HK-2 (cell line): ENCODE measurements at regions not wholly inside any gene's neighbourhood (a gene's known extent, or its start where the extent isn't known, plus 50 kb on each side); places are given as distances from the start of the nearest gene placed in this dataset.
A peak's percentile ranks its signal among the peaks of the same experiment; 100 is the strongest.
"Not testable (repeated sequence)": the region's sequence is repeated elsewhere in the genome, so short reads cannot be mapped to it uniquely, and the experiment has no call there.

Source experiments
- DNase-seq: peaks from one replicate; pipeline ENCODE4 v3.0.0-alpha.2; 2018; ENCODE audit not compliant: unreplicated experiment

DNA sequence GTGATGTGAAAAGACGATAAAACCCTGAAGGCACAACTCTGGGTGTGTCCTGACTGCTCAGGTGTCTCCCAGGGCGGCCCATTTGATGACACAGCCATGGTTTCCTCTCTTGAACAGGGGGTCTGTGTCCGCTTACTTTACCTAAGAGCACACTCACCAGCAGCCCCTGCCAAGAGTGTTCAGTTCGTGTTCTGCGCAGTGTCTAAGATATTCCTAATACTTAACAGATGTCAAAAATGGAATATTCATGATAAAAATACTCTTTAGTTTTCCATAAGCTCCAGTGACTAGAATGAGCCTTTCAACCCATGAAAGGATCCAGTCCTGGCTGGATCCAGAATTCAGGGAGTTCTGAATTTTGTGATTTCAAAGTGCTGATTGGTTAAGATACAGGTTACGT is 492.4 kb downstream of the TNS3 start:
- no peak for DNase-seq

DNA sequence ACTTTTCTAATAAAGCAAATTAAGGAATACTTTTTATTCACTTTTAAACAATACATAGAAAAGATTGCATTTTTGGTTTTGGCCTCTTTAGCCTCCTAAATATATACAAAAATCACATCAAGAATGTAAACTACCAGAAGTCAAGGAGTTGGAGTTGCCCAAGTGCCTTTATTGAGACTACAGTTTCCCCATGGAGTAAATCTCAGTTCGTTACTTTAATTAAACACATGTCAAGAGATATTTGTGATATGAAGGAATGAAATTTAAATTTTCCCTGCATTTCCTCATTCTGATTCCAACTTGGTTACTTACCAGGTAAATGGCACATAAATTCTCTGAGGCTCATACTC is 492.9 kb downstream of the TNS3 start:
- DNase-seq = no peak

DNA sequence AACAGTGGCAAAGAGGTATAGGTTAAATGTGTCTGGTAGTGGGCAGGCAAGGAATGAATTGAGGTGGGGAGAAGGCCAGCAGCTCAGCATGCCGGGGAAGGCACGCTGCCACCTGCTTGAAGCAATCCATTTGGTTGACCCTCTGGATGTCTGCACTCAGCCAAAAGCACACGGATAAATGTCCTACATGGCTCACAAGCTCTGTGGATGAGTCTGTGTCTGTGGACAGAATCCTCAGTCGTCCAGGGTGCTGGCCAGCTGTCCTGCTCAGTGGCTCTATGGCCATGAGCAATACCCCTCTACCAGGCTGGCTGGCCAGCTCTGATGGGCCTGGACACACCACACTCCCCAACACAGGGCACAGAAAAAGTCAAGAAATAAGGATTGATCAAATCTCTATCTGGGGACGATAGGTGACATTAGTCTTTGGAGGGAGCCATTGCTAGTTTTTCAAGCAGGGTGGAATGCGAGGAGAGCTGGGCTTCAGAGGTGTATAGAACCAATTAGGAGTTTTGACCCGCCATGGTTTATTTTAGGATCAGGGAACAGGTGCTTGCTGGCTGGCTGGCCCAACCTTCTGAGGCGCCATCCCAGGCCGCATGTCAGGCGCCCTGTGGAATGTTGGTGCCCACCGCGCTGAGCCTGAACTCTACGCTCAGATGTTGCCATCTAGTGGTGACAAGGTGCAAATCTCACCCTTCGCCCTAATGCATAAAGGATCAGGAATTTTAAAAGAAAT is 493.4 kb downstream of the TNS3 start:
- peak; percentile 58 for DNase-seq

DNA sequence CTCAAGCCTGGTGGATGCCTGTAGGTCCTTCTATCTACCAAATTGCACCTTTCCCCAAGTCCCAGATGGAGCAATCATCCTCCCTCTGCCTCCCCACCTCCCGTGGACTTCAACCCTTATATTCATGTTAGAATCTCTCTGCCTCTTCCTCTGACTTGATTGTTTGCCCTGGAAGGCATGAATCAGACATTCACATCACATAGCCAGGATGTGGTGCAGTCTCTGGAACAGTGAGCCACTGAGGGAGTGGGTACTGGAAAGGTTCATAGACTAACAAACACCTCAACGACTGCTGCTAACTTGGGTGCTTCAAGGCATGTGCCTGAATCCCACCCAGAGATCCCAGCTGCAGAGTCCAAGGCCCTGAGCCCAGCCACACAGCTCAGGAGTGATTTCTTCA is 494.0 kb downstream of the TNS3 start:
- peak; percentile 21 for DNase-seq

DNA sequence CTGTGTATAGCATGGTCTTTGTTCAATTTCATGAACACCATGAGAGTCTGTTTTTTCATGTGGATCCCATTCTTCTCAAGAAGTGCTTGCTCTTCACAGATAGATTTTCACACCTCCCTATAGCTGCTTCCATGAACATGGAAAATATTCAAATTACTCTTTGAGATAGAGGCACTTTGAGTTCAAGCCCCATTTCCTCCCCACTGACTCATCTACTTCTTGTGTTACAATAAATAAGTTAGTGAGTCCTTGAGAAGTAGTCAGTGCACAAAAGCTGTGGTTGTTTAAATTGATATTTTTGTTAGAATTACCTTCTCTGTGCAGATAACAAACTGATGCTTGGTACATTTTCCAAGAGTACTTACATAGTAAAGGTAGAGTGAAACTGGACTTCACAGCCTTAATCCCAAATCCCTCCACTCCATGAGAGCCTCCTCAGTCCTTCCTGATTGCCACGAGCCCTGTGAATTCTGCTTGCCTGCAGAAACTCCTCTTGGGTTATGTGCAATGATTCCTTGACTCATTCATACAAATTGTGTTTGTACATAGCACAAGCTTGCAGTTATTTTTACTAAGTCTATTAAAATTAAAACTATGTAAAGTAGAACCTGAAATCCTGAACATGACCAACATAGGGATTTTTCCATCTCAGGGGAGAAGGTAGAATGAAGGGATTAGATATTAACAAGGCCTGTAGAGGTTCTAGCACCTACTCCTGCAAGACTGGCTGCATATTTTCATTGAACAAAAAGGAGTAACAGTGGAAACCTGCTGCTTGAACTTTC is 496.2 kb downstream of the TNS3 start:
- no peak for DNase-seq

DNA sequence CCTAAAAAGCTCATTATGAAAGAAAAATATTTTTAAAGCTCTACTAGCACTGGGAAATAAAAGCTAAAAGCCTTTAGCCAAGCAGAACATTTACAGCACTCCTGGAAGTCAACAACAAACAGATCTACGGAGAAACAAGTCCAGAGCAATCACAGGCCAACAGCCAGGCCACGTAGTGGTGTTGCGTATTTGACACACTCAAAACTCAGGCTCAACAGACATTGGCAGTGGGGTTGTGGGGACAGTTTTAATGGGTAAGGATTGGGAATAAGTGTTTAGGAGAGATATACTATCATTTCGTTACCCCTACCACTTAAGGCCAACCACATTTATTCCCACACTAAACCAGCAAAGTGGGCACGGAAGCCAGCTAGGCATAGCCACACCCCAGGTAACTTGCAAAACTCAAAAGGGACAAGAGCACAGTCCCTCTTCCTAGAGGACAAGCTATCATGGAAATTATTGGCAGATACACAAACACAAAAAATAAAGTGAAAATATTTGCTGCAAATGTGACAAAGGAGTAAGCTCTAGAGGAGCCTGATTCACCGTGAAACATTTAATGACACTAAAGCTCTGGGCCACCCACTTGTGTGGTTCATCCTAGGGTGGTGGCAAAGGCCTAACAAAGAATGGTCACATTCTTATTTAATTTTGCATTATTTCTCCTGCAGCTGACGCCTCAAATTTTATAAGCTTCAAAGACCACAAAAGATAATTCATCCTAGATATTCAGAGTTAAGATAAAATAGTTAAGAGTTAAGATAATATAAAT is 498.2 kb downstream of the TNS3 start:
- no peak for DNase-seq

DNA sequence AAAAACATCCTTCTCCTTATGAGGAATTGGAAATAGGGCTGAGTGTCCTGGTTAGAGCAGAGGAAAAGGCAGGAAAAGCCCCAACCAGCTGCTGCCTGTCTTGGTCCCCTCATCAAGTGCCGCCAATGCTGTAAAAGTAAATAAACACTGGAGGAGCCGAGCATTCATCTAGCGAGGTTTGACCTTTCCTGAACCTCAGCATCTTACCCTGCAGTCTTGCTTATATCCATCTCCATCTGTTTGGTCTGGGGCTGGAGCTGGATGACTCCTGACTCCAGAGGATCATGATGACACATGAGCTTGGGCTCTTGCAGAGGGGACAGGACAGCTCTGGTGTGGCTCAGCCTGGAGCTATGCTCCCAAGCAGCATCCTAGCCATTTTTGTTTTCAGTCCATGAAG is 501.1 kb downstream of the TNS3 start:
- DNase-seq = no peak

DNA sequence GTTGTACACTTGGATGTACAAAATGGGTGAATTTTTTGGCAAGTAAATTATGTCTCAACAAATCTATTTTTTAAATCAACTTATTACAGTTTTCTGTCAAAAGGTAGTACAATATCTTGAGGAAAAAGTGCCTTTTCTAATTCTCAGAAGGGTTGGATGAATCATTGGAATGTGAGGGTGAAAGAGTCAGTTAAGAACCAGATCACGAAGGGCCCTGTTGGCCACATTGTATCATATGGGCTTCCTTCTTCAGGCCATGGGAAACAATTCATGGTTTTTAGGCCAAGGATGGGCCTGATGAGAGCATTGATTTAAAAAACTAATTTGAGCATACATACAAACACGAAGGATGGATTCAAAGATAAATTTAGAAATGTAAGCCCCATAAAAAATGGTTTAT is 503.7 kb downstream of the TNS3 start:
- DNase-seq = no peak

DNA sequence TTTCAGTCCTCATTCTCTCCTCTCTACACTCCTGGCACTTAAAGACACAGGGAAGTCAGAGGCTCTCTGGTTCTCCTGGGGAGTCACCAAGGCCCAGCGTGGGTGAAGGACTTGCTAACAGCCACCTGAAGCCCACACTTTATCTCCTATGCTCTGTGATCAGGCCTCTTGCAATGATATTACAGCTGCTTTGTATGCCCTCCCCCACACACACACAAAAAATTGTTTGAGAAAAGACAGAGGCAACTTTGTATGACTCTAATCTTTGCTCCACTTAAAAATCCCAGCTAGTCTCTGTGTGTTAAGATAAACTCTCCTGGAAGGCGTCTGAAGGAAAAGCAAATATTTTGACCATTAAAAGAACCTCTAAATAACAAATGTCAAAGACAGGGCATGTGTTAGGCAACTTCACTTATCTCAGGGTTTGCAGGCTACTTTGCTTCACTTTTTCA is 507.2 kb downstream of the TNS3 start:
- no peak for DNase-seq

DNA sequence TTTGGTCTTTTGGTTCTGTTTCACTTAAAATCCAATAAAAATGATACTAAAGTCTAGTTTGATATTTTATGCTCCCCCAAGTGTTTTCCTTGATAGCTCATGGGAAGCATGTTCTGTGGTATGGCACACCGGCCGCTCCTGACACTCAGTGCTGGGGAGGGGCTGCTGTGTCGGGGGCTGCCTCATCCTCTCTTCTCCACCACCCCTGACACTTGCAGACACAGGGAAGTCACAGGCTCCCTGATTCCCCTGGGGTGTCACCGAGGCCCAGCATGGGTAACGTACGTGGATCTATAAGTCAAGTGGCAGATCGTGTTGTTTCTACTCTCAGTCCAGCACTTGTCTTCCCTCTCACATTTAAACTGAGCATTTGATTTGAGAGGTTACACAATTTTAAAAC is 508.6 kb downstream of the TNS3 start:
- no peak for DNase-seq

DNA sequence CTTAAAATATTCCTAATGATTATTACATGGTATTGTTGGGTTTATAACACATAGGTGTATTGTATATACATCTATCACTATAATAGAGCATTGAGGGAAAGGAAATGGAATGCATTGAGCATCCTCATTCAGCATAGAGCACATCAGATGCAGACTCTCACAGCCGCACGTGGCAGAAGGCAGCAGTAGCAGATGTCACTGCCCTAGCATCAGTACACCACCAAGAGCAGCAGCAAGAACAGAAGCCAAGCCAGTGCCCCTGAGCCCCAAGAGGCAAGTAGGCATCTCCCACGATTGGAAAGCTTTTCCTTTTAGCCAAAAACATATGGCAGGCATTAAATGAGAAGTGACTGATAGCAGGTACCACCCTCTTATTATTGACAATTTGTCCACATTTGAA is 510.0 kb downstream of the TNS3 start:
- DNase-seq = no peak

DNA sequence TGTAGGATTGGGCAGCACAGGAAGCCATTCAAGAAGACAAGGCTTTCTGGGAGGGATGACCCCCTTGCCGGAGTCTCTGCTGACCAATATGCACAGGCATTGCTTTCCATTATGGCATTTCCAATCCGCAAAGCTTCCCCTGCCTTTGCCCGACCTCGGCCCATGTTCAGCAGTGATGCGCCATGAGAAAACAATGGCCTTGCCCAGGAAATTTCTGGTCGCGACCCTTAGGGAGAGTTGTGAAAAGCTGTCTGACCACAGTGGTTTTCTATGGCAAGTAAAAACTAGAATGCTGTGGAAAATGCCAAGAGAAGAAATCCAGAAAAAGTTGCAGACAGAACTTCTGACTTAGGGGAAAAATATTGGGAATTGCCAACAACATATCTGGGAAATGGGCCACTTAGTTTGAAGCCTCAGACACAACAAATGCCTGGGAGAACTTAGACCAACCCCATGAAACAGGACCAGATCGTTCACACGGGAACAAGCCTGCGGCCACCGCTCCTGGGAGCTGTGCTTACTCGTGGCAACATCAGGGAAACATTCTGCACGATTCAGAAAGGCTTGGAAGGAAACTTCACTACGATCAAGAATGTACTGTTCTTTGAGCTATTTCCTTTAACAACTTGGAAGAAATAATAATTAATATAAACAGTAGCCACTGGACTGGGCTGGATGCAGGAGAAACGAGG is 512.4 kb downstream of the TNS3 start:
- no peak for DNase-seq

DNA sequence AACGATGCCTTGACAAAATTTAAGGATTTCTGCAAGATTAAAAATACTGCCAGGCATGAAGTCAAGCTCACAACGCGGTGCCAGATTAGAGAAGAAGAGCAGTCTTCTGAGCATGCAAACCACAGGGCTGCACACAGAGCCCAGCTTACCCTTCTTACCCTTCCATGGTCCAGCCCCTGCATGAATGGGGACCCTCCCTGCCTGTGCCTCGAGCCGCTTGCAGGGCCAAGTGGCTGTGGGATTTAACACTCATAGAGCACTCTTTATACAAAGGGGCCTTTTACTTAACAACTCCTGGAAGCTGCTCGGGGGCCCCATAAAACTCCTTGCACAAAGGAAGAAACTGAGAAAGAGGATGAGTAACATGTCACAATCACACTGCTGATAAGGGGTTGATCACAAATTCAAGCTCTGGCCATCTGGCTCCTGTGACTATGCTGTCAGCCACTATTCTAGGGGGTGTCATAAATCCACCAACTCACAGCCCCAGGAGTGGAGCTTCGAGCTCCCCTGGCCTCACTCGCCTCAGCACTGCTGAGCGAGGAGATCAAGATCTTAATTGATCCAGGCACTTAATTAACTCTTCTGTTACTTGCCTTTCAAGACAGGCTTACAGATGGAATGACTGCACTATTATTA is 514.8 kb downstream of the TNS3 start:
- DNase-seq = no peak

DNA sequence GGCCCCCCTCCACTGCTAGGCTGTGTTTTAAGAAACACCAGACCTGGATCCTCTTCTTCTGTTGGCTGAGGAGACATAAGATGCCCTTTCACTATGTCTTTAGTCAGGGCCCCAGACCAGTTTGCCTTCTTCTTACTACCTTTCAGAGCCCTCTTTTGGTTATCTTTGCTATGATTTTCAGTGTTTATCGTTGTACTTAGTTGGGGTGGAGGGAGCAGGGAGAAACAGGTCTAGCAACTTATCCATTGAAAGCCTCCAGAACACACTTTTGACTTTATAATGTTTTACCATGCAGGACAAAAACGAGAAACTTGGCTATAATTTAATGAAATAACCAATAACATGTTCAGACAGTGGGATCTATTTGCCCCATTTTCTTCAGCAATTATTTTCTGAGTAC is 525.2 kb downstream of the TNS3 start:
- no peak for DNase-seq

DNA sequence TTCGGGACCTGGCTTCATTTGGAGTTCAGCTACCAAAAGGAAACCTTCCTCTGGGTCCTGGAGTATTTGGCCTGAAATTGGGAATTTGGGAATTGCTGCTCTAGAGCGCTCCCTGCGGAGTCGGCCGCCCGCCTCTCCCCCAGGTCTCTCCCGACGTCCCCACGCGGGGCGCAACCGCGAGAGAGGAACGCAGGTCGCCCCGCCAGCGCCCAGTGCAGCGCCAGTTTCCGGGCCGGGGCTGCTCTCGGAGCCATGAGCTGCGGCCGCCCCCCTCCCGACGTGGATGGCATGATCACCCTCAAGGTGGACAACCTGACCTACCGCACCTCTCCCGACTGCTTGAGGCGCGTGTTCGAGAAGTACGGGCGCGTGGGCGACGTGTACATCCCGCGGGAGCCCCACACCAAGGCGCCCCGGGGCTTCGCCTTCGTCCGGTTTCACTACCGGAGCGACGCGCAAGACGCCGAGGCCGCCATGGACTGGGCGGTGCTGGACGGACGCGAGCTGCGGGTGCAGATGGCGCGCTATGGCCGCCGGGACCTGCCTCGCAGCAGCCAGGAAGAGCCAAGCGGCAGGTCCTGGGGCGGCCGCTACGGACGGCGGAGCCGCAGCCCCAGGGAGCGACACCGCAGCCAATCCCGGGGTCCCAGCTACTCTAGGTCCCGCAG is 529.2 kb downstream of the TNS3 start:
- DNase-seq = not testable (repeated sequence)

DNA sequence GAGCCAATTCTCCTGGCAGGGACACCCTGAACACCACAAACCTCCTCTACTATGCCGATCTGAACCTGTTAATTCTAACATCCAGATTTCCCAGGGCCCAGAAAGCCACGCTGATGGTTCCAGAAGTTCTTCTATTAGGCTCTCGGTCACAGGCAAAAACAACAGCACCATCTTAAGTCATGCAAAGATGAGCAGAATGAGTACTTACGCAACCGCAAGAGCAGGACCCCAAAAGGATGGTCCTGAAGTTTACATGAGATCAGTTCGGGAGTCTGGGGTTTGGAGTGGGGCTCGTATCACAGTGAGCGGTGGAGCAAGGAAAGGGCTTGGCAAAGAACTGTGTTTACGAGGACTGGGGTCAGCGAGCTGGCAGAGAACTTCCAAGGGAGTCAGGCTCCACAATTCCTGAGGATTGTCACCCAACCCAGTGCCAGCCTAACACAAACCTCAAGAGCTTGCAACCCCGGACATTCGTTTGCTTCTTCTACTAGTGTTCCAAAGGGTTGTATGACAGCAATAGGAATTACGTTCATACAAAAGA is 532.6 kb downstream of the TNS3 start:
- DNase-seq = no peak

DNA sequence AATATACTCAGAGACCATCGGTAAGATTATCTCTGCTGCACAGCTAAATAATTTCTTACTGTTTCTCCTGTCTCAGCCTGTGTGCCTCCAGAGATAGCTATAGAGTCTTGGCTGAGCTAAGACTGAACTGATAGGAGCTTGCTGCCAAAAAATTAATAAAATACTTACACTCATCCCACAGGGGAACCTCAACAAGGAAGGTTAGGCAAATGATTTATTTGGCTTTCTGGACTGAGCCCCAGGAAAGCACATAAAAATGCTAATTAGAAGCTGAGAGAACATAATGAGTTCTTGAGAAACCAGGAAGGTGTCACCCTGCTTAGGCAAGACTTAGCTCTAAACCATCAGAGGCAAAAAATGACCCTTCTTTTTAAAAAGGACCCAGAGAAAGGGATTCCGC is 534.5 kb downstream of the TNS3 start:
- DNase-seq = no peak

DNA sequence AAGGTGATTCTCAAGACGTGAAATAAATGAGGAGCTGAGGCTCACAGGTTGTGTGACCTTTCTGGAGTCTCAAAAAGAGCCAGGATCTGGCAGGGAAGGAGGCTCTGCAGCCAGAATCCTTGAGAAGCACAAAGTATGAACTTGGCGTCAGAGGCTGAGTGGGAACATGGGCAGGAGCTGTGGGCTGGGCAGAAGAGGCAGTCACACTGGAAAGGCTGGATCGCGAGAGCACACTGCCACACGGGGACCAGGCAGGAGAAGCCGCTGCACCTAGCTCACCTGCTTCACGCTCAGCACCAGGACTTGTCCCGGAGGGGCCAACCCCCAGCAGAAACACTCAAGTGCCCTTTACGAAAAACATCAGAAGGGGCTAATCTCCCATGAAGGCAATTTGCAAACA is 535.0 kb downstream of the TNS3 start:
- no peak for DNase-seq

DNA sequence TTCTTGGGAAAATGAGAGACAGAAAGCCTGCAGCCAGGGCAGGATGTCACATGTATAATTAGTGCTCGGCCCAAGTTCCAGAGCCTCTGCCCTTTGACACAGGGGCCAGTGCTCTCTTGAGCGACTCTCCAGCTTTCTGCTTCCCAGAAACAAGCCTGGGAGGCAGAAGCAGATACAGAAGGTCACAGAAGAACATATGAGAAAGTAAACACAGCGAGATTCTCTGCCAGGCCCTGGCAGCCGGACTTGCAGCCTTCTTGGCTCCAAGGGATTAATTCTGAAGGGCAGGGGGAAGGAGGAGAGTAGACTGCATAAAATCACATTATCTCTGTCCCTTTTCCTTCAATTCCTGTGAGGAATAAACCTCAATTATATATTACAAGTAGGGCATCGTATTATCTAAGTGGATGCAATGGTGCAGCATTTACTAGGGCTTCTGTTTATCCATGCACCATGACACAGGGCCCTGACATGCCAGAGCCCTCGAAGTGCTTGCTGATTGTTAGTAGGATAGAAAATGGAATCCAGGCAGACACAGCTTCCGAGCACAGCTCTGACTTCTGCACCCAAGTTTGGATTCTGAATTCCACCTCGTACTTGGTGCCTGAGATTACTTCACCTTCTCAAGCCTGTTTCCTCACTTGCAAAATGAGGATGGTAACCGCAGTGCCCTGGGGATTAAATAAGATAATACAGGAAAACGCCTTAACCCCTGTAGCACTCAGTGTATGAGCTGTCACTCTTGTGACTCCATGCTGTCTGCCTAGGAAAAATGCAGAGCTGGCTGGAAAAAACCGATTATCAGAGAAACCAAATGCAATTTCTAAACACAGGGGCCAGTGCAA is 536.5 kb downstream of the TNS3 start:
- DNase-seq = no peak

DNA sequence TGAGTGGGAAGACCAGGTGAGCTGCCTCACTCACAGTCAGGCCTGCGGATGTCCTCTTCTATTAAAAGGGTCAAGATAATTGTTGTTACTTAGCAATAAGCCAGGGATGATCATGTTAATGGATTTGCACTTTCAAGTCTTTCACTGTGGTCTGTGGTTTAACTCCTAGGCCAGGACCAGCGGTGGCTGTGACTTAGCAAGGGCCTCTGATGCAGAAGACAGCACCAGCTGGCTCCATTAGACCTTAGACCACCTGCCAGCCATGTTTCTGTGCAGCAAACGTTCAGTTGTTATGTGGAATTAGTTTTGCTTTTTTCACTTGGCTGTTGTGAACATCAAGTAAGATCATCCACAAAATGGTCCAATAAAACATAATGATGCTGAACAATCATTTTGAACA is 537.3 kb downstream of the TNS3 start:
- DNase-seq = no peak
